ENCODE measurements at regions not wholly inside any gene's neighbourhood (a gene's known extent, or its start where the extent isn't known, plus 50 kb on each side); places are given as distances from the start of the nearest gene placed in this dataset.

GRCh38 chr12:92218394-92219077 lies 72.9 kb upstream of the BTG1 start:
- H3K9me3 ChIP-seq (ENCODE audit: control insufficient read depth in 1 of 2, insufficient read depth in 1 of 2, low read depth in 1 of 2, low read length in 2 of 2), result no peaks in the 10 kb centered on the region
- ChIA-PET RAD21 (ENCODE audit: low non-redundant PET in 1 of 2, low total read pairs in 2 of 2, uncharacterized antibody in 2 of 2, unreplicated experiment in 2 of 2) (no interaction called here), POLR2A (interaction anchor here (1.5 kb wide), 1 partner anchor 73 kb away, joined by 3 read pairs; no protein-coding TSS in a partner anchor), CTCF (no interaction called here)
- H3K27ac ChIP-seq (ENCODE audit: low read depth, low read length), result no peak overlapping the region
- ATAC-seq, result no peak
- no TSS peak for BruUV-seq (replicated peaks)
- H3K4me1 ChIP-seq (ENCODE audit: control insufficient read depth in 1 of 2, insufficient read depth in 2 of 2, low read length in 2 of 2), result no peaks in the 10 kb centered on the region
- H4K20me1 ChIP-seq (ENCODE audit: insufficient read depth), result no peaks in the 10 kb centered on the region
- no peaks in the 10 kb centered on the region for H3K27me3 ChIP-seq (ENCODE audit: insufficient read depth, low read length)
- no peaks in the 10 kb centered on the region for H3K9me2 ChIP-seq (ENCODE audit: insufficient read depth)
- intact Hi-C loops (cut with micrococcal nuclease), result no loop called here
- TF ChIP-seq ZBTB33 (IDR thresholded peaks at IDR 0.05; ENCODE audit: extremely low read depth, insufficient replicate concordance, low read length) (no peak), EZH2 (IDR thresholded peaks at IDR 0.05) (no peak)
- no peak for DNase-seq (ENCODE audit: low read depth, low spot score)
- H3K4me2 ChIP-seq (ENCODE audit: low read length), result no peak overlapping the region
- H3K4me3 ChIP-seq (replicated peaks in 1 of 2; ENCODE audit: low read depth in 1 of 2, low read length in 2 of 2), result no peak overlapping the region
- H3K9ac ChIP-seq (ENCODE audit: low read length), result no peak overlapping the region
- H3K79me2 ChIP-seq (ENCODE audit: insufficient read depth, low read length), result no peaks in the 10 kb centered on the region
- no peak overlapping the region for H2AFZ ChIP-seq (ENCODE audit: low read depth, low read length, poor library complexity, severe bottlenecking)
- H3K36me3 ChIP-seq (ENCODE audit: control insufficient read depth in 1 of 2, insufficient read depth in 2 of 2, low read length in 2 of 2), result no peaks in the 10 kb centered on the region

GRCh38 chr12:92216092-92216491 lies 70.4 kb upstream of the BTG1 start:
- ATAC-seq (no peak), DNase-seq (ENCODE audit: low read depth, low spot score) (no peak)
- H3K9me3 ChIP-seq (ENCODE audit: control insufficient read depth in 1 of 2, insufficient read depth in 1 of 2, low read depth in 1 of 2, low read length in 2 of 2), result no peaks in the 10 kb centered on the region
- no TSS peak for BruUV-seq (replicated peaks)
- CTCF ChIA-PET, result no interaction called here
- RAD21 ChIA-PET (ENCODE audit: low non-redundant PET in 1 of 2, low total read pairs in 2 of 2, uncharacterized antibody in 2 of 2, unreplicated experiment in 2 of 2), result no interaction called here
- H3K4me1 ChIP-seq (ENCODE audit: control insufficient read depth in 1 of 2, insufficient read depth in 2 of 2, low read length in 2 of 2), result no peaks in the 10 kb centered on the region
- H4K20me1 ChIP-seq (ENCODE audit: insufficient read depth), result no peaks in the 10 kb centered on the region
- H3K9ac ChIP-seq (ENCODE audit: low read length), result no peak overlapping the region
- no peak overlapping the region for H3K4me3 ChIP-seq (replicated peaks in 1 of 2; ENCODE audit: low read depth in 1 of 2, low read length in 2 of 2)
- H2AFZ ChIP-seq (ENCODE audit: low read depth, low read length, poor library complexity, severe bottlenecking), result no peak overlapping the region
- H3K27ac ChIP-seq (ENCODE audit: low read depth, low read length), result no peak overlapping the region
- H3K27me3 ChIP-seq (ENCODE audit: insufficient read depth, low read length), result no peaks in the 10 kb centered on the region
- no peaks in the 10 kb centered on the region for H3K36me3 ChIP-seq (ENCODE audit: control insufficient read depth in 1 of 2, insufficient read depth in 2 of 2, low read length in 2 of 2)
- no peak overlapping the region for H3K4me2 ChIP-seq (ENCODE audit: low read length)
- H3K79me2 ChIP-seq (ENCODE audit: insufficient read depth, low read length), result no peaks in the 10 kb centered on the region
- POLR2A ChIA-PET, result no interaction called here
- intact Hi-C loops (cut with micrococcal nuclease), result no loop called here
- no peaks in the 10 kb centered on the region for H3K9me2 ChIP-seq (ENCODE audit: insufficient read depth)
- TF ChIP-seq CTCF (IDR thresholded peaks at IDR 0.05 in 2 of 3, conservative IDR thresholded peaks at IDR 0.05 in 1 of 3; ENCODE audit: borderline replicate concordance in 1 of 3, insufficient read depth in 1 of 3, low read depth in 2 of 3, low read length in 2 of 3), result no peak
- TF ChIP-seq EZH2phosphoT487 (IDR thresholded peaks at IDR 0.05; ENCODE audit: borderline replicate concordance), result no peak
- no peak for TF ChIP-seq SRF (IDR thresholded peaks at IDR 0.05; ENCODE audit: low read depth)
- TF ChIP-seq ZBTB33 (IDR thresholded peaks at IDR 0.05; ENCODE audit: extremely low read depth, insufficient replicate concordance, low read length), result no peak
- no peak for TF ChIP-seq TCF7L2 (IDR thresholded peaks at IDR 0.05; ENCODE audit: borderline replicate concordance, extremely low read depth, insufficient read depth, insufficient read length)
- no peak for TF ChIP-seq SIN3A (IDR thresholded peaks at IDR 0.05; ENCODE audit: low read depth)
- TF ChIP-seq ELF1 (IDR thresholded peaks at IDR 0.05; ENCODE audit: borderline replicate concordance, low read depth), result no peak
- no peak for TF ChIP-seq SP1 (IDR thresholded peaks at IDR 0.05; ENCODE audit: low read depth)

Data from HCT116 (cell line).